H1 (cell line): ENCODE measurements at regions not wholly inside any gene's neighbourhood (a gene's known extent, or its start where the extent isn't known, plus 50 kb on each side); places are given as distances from the start of the nearest gene placed in this dataset.

Source experiments
- CTCF ChIA-PET: fragments of 300-600 bp; sonication (Branson Sonifier 250); formaldehyde crosslinking; loops from one replicate; lab custom pipeline; 2021; ENCODE audit not compliant: partially characterized antibody; lab: Charles Lee
- POLR2A ChIA-PET: fragments of 300-600 bp; sonication (Branson Sonifier 250); formaldehyde crosslinking; loops from one replicate; lab custom pipeline; 2021; ENCODE audit warnings: inconsistent platforms; ENCODE audit not compliant: partially characterized antibody; lab: Charles Lee
- DNase-seq, 2 experiments: peaks; one replicate each; pipeline versions ENCODE4 v3.0.0 to v3.0.0-alpha.2; 2010 to 2022; ENCODE audit warnings: low spot score in 2 of 2, low read depth in 1 of 2, mixed read lengths in 1 of 2
- FAIRE-seq: peaks from 2 replicates; lab custom pipeline; 2011; peaks lifted over from hg19 to GRCh38; lab: Jason Lieb, UNC
- H2AFZ ChIP-seq: 2 replicates; pipeline ENCODE4 v1.8.1; 2012; ENCODE audit warnings: low read length, inconsistent platforms
- H2AK5ac ChIP-seq: 2 replicates; pipeline ENCODE4 v1.6.1; 2013; ENCODE audit warnings: low read depth, low read length
- H2BK120ac ChIP-seq: replicated peaks from 2 replicates; pipeline ENCODE3; 2013; ENCODE audit warnings: low read depth, low read length, inconsistent platforms
- H2BK12ac ChIP-seq: 2 replicates; pipeline ENCODE4 v1.6.1; 2013; ENCODE audit warnings: low read depth, low read length
- H2BK15ac ChIP-seq: 2 replicates; pipeline ENCODE4 v1.6.1; 2013; ENCODE audit warnings: low read length
- H2BK20ac ChIP-seq: 2 replicates; pipeline ENCODE4 v1.6.1; 2013; ENCODE audit warnings: low read length
- H2BK5ac ChIP-seq: 2 replicates; pipeline ENCODE4 v1.6.1; 2013; ENCODE audit warnings: low read depth, low read length
- H3K14ac ChIP-seq: 2 replicates; pipeline ENCODE4 v1.6.1; 2013; ENCODE audit warnings: inconsistent platforms; ENCODE audit not compliant: insufficient read length
- H3K18ac ChIP-seq: 2 replicates; pipeline ENCODE4 v1.6.1; 2013; ENCODE audit warnings: low read length; ENCODE audit errors: extremely low read depth
- H3K23ac ChIP-seq: 2 replicates; pipeline ENCODE4 v1.6.1; 2013; ENCODE audit warnings: inconsistent platforms; ENCODE audit not compliant: insufficient read length
- H3K23me2 ChIP-seq: 2 replicates; pipeline ENCODE4 v1.6.1; 2013; ENCODE audit warnings: low read depth, low read length
- H3K27ac ChIP-seq: 2 replicates; pipeline ENCODE4 v1.6.1; 2011; ENCODE audit warnings: low read depth, low read length, inconsistent platforms
- H3K27me3 ChIP-seq, 4 experiments: replicated peaks in 1 of 4; 1 replicate in 1 of 4; 2 replicates in 3 of 4; pipeline versions ENCODE4 v1.6.1 to v1.8.1; 2011 to 2013; ENCODE audit warnings: low read length in 3 of 4, mild to moderate bottlenecking in 3 of 4, inconsistent platforms in 2 of 4, mixed read lengths in 2 of 4, moderate library complexity in 1 of 4; ENCODE audit not compliant: control insufficient read depth in 3 of 4, insufficient read depth in 3 of 4; ENCODE audit errors: extremely low read depth in 1 of 4
- H3K36me3 ChIP-seq, 4 experiments: 2 replicates each; pipeline versions ENCODE4 v1.6.1 to v1.8.1; 2011 to 2013; ENCODE audit warnings: mild to moderate bottlenecking in 4 of 4, low read length in 3 of 4, moderate library complexity in 2 of 4, control low read depth in 1 of 4, inconsistent platforms in 1 of 4; ENCODE audit not compliant: insufficient read depth in 4 of 4, control insufficient read depth in 2 of 4
- H3K4ac ChIP-seq: replicated peaks from 2 replicates; pipeline ENCODE3; 2013; ENCODE audit warnings: low read length, low read depth, mixed read lengths, inconsistent platforms; ENCODE audit not compliant: insufficient read length
- H3K4me1 ChIP-seq, 4 experiments: replicated peaks in 1 of 4; 1 replicate in 1 of 4; 2 replicates in 3 of 4; pipeline versions ENCODE4 v1.6.1 to v1.8.1; 2011 to 2013; ENCODE audit warnings: low read length in 3 of 4, inconsistent platforms in 2 of 4, mixed read lengths in 1 of 4; ENCODE audit not compliant: insufficient read depth in 4 of 4, control insufficient read depth in 3 of 4
- H3K4me2 ChIP-seq, 2 experiments: 2 replicates each; pipeline versions ENCODE4 v1.6.1 to v1.8.1; 2011 to 2013; ENCODE audit warnings: low read depth in 2 of 2, low read length in 2 of 2, control low read depth in 1 of 2, inconsistent platforms in 1 of 2, mild to moderate bottlenecking in 1 of 2; ENCODE audit not compliant: insufficient read depth in 1 of 2
- H3K4me3 ChIP-seq, 4 experiments: fragments of 200-600, 300-600 bp in 1 of 4; sonication (generic), shearing (Covaris generic), sonication (Bioruptor Twin) in 1 of 4; 2 replicates each; pipeline versions ENCODE4 v1.5.1 to v1.8.1; 2011 to 2016; ENCODE audit warnings: low read length in 4 of 4, low read depth in 3 of 4, control low read depth in 2 of 4, inconsistent platforms in 2 of 4, mild to moderate bottlenecking in 2 of 4, mixed read lengths in 1 of 4, moderate library complexity in 1 of 4; ENCODE audit not compliant: insufficient read depth in 2 of 4; ENCODE audit errors: extremely low read depth in 1 of 4
- H3K56ac ChIP-seq: replicated peaks from 2 replicates; pipeline ENCODE3; 2013; ENCODE audit warnings: low read depth, mild to moderate bottlenecking, mixed read lengths, low read length, inconsistent platforms; ENCODE audit not compliant: insufficient read length
- H3K79me1 ChIP-seq: 2 replicates; pipeline ENCODE4 v1.6.1; 2013; ENCODE audit warnings: low read depth, low read length, control low read depth
- H3K79me2 ChIP-seq, 2 experiments: 2 replicates each; pipeline versions ENCODE4 v1.6.1 to v1.8.1; 2012 to 2013; ENCODE audit warnings: low read length in 2 of 2, mild to moderate bottlenecking in 2 of 2, inconsistent platforms in 1 of 2; ENCODE audit not compliant: insufficient read depth in 2 of 2, control insufficient read depth in 1 of 2
- H3K9ac ChIP-seq, 4 experiments: replicated peaks in 1 of 4; 1 replicate in 1 of 4; 2 replicates in 3 of 4; pipeline versions ENCODE4 v1.6.1 to v1.8.1; 2011 to 2013; ENCODE audit warnings: low read depth in 3 of 4, low read length in 3 of 4, control low read depth in 2 of 4, mild to moderate bottlenecking in 2 of 4, moderate library complexity in 2 of 4, inconsistent platforms in 1 of 4; ENCODE audit errors: extremely low read depth in 1 of 4
- H3K9me3 ChIP-seq, 2 experiments: 2 replicates each; pipeline versions ENCODE4 v1.6.1 to v1.8.1; 2012 to 2013; ENCODE audit warnings: mild to moderate bottlenecking in 2 of 2, moderate library complexity in 2 of 2, control low read depth in 1 of 2, inconsistent platforms in 1 of 2, low read depth in 1 of 2, low read length in 1 of 2, mixed read lengths in 1 of 2; ENCODE audit not compliant: insufficient read depth in 2 of 2
- H4K20me1 ChIP-seq, 2 experiments: replicated peaks in 1 of 2; 2 replicates each; pipeline versions ENCODE3 to v1.8.1; 2011 to 2013; ENCODE audit warnings: inconsistent platforms in 2 of 2, low read length in 2 of 2, mild to moderate bottlenecking in 1 of 2; ENCODE audit not compliant: insufficient read depth in 2 of 2, control insufficient read depth in 1 of 2
- H4K5ac ChIP-seq: 2 replicates; pipeline ENCODE4 v1.6.1; 2013; ENCODE audit warnings: low read length, low read depth, mixed read lengths, inconsistent platforms; ENCODE audit not compliant: insufficient read length
- H4K8ac ChIP-seq: 2 replicates; pipeline ENCODE4 v1.8.0; 2013; ENCODE audit warnings: mild to moderate bottlenecking, moderate library complexity, low read length, inconsistent platforms; ENCODE audit not compliant: insufficient read depth; ENCODE audit errors: extremely low read depth
- H4K91ac ChIP-seq: replicated peaks from 2 replicates; pipeline ENCODE3; 2013; ENCODE audit warnings: low read length, mixed read lengths, inconsistent platforms; ENCODE audit not compliant: insufficient read length
- CHD7 ChIP-seq: fragments of 300-600 bp; sonication (generic); IDR thresholded peaks from 2 replicates; pipeline ENCODE4 v1.7.1; 2012; ENCODE audit warnings: low read length, moderate library complexity, mild to moderate bottlenecking, inconsistent platforms; ENCODE audit not compliant: insufficient replicate concordance
- WGBS, 2 experiments: shearing (Covaris generic) in 1 of 2; methylation state at CpG; one replicate each; pipeline versions ENCODE4 v1.1.6 to v1.1.7; 2013 to 2015; ENCODE audit warnings: low lambda C conversion rate in 2 of 2, mixed read lengths in 2 of 2, inconsistent platforms in 1 of 2, low coverage in 1 of 2, missing lambda C conversion rate in 1 of 2; ENCODE audit not compliant: insufficient replicate concordance in 2 of 2, insufficient coverage in 1 of 2, insufficient read length in 1 of 2; ENCODE audit errors: extremely low coverage in 1 of 2, missing lambda C conversion rate in 1 of 2; 5-methylcytosine and 5-hydroxymethylcytosine counted together

DNA sequence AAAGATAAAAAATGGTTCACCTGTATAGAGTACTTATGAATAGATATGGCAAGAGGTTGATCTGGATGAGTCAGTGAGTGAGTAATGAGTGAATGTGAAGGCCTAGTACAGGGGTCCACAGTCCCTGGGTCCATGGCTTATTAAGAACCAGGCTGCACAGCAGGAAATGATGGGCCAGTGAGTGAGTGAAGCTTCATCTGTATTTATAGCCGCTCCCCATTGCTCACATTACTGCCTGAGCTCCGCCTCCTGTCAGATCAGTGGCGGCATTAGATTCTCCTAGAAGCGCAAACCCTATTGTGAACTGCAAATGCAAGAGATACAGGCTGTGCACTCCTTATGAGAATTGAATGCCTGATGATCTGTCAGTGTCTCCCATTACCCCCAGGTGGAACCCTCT lies 307.7 kb upstream of the ZNF608 start:
- H3K14ac ChIP-seq = no peak overlapping the region
- H3K4me2 ChIP-seq = no peak overlapping the region
- 0 out of 2 replicates have a peak overlapping the region, but pooled peaks have one; percentile 50 for H2BK5ac ChIP-seq
- H3K4me1 ChIP-seq = peaks cover 6 to 33% (median 14%) of the 10 kb centered on the region in 4 experiments; a peak in 5 of 7 replicates
- no peak overlapping the region for H2BK12ac ChIP-seq
- H3K9ac ChIP-seq = no peak overlapping the region
- no peaks in the 10 kb centered on the region for H4K20me1 ChIP-seq
- H3K9me3 ChIP-seq = no peaks in the 10 kb centered on the region
- H3K23me2 ChIP-seq = no peaks in the 10 kb centered on the region
- H3K4ac ChIP-seq = no peak overlapping the region
- H3K23ac ChIP-seq = no peak overlapping the region
- no peak for DNase-seq
- WGBS, 2 experiments = 71% methylated on average over 4 of the region's 4 CpGs; no CpG with 5 or more reads in 1 of the 2 experiments
- POLR2A ChIA-PET = no interaction called here
- H3K36me3 ChIP-seq = no peaks in the 10 kb centered on the region
- no peak overlapping the region for H2AFZ ChIP-seq
- H3K4me3 ChIP-seq = no peak overlapping the region
- H3K79me1 ChIP-seq = no peaks in the 10 kb centered on the region
- no peaks in the 10 kb centered on the region for H3K79me2 ChIP-seq
- H3K27me3 ChIP-seq = no peaks in the 10 kb centered on the region
- H2BK20ac ChIP-seq = peak overlapping the region; percentile 69
- no peak for FAIRE-seq
- no peak overlapping the region for H4K8ac ChIP-seq
- CTCF ChIA-PET = no interaction called here
- no peak overlapping the region for H3K56ac ChIP-seq
- no peak overlapping the region for H4K91ac ChIP-seq
- H4K5ac ChIP-seq = no peak overlapping the region
- H2BK15ac ChIP-seq = no peak overlapping the region
- H3K18ac ChIP-seq = no peak overlapping the region; the same call in 1 of the 2 replicates
- H3K27ac ChIP-seq = no peak overlapping the region
- no peak overlapping the region for H2AK5ac ChIP-seq
- H2BK120ac ChIP-seq = no peak overlapping the region
- TF ChIP-seq CHD7 = no peak
